ENCODE measurements at regions not wholly inside any gene's neighbourhood (a gene's known extent, or its start where the extent isn't known, plus 50 kb on each side); places are given as distances from the start of the nearest gene placed in this dataset.

- H2AK5ac ChIP-seq (ENCODE audit: low read depth, low read length): no peak overlapping the region
- no peak for DNase-seq (ENCODE audit: low read depth in 1 of 2, low spot score in 2 of 2)
- no peak overlapping the region for H3K4ac ChIP-seq (replicated peaks; ENCODE audit: insufficient read length, low read depth, low read length)
- H3K4me3 ChIP-seq (ENCODE audit: extremely low read depth in 1 of 4, insufficient read depth in 2 of 4, low read depth in 3 of 4, low read length in 4 of 4): no peak overlapping the region
- no peak overlapping the region for H2BK5ac ChIP-seq (ENCODE audit: low read depth, low read length)
- H3K79me2 ChIP-seq (ENCODE audit: control insufficient read depth in 1 of 2, insufficient read depth in 2 of 2, low read length in 2 of 2): no peaks in the 10 kb centered on the region
- no peak overlapping the region for H3K9ac ChIP-seq (replicated peaks in 1 of 4; ENCODE audit: extremely low read depth in 1 of 4, low read depth in 3 of 4, low read length in 3 of 4)
- H3K27ac ChIP-seq (ENCODE audit: low read depth, low read length): no peak overlapping the region
- H4K8ac ChIP-seq (ENCODE audit: extremely low read depth, insufficient read depth, low read length): no peak overlapping the region
- no peak overlapping the region for H2AFZ ChIP-seq (ENCODE audit: low read length)
- POLR2A ChIA-PET (ENCODE audit: partially characterized antibody): no interaction called here
- no peak overlapping the region for H3K23ac ChIP-seq (ENCODE audit: insufficient read length)
- no peak overlapping the region for H3K18ac ChIP-seq (ENCODE audit: extremely low read depth, low read length)
- no peak overlapping the region for H4K91ac ChIP-seq (replicated peaks; ENCODE audit: insufficient read length, low read length)
- CTCF ChIA-PET (ENCODE audit: partially characterized antibody): no interaction called here
- no peak for TF ChIP-seq USF2 (IDR thresholded peaks at IDR 0.05; ENCODE audit: low read length)
- no peak for TF ChIP-seq GTF2F1 (IDR thresholded peaks at IDR 0.05; ENCODE audit: borderline replicate concordance, low read depth, low read length)
- TF ChIP-seq CBX5 (IDR thresholded peaks at IDR 0.05; ENCODE audit: low read depth, low read length): no peak
- TF ChIP-seq ZNF274 (IDR thresholded peaks at IDR 0.05; ENCODE audit: borderline replicate concordance, extremely low read depth, low read length): no peak
- TF ChIP-seq JUND (IDR thresholded peaks at IDR 0.05; ENCODE audit: low read length): no peak
- TF ChIP-seq E2F6 (IDR thresholded peaks at IDR 0.05): no peak
- no peak for TF ChIP-seq SAP30 (IDR thresholded peaks at IDR 0.05; ENCODE audit: insufficient read depth, insufficient replicate concordance, low read length)
- no peak for TF ChIP-seq TAF7 (optimal IDR thresholded peaks at IDR 0.05; ENCODE audit: borderline replicate concordance, low read depth, low read length)
- no peak for TF ChIP-seq HDAC6 (IDR thresholded peaks at IDR 0.05; ENCODE audit: low read depth, low read length)
- no peaks in the 10 kb centered on the region for H3K4me1 ChIP-seq (replicated peaks in 1 of 4; ENCODE audit: control insufficient read depth in 3 of 4, insufficient read depth in 4 of 4, low read length in 3 of 4)
- H3K23me2 ChIP-seq (ENCODE audit: low read depth, low read length): no peaks in the 10 kb centered on the region
- H2BK12ac ChIP-seq (ENCODE audit: low read depth, low read length): no peak overlapping the region
- H3K27me3 ChIP-seq (replicated peaks in 1 of 4; ENCODE audit: control insufficient read depth in 3 of 4, extremely low read depth in 1 of 4, insufficient read depth in 3 of 4, low read length in 3 of 4): no peaks in the 10 kb centered on the region
- H4K20me1 ChIP-seq (replicated peaks in 1 of 2; ENCODE audit: control insufficient read depth in 1 of 2, insufficient read depth in 2 of 2, low read length in 2 of 2): no peaks in the 10 kb centered on the region
- no peak overlapping the region for H3K56ac ChIP-seq (replicated peaks; ENCODE audit: insufficient read length, low read depth, low read length)
- H2BK20ac ChIP-seq (ENCODE audit: low read length): no peak overlapping the region
- FAIRE-seq: no peak
- H4K5ac ChIP-seq (ENCODE audit: insufficient read length, low read depth, low read length): no peak overlapping the region
- H3K4me2 ChIP-seq (ENCODE audit: insufficient read depth in 1 of 2, low read depth in 2 of 2, low read length in 2 of 2): no peak overlapping the region
- no peaks in the 10 kb centered on the region for H3K79me1 ChIP-seq (ENCODE audit: low read depth, low read length)
- WGBS, 2 experiments (ENCODE audit: extremely low coverage in 1 of 2, insufficient coverage in 1 of 2, insufficient read length in 1 of 2, insufficient replicate concordance in 2 of 2, low coverage in 1 of 2, low lambda C conversion rate in 2 of 2, missing lambda C conversion rate in 1 of 2): 86% methylated on average over 2 of the region's 2 CpGs; no CpG with 5 or more reads in 1 of the 2 experiments
- H3K36me3 ChIP-seq (ENCODE audit: control insufficient read depth in 2 of 4, insufficient read depth in 4 of 4, low read length in 3 of 4): no peaks in the 10 kb centered on the region
- H2BK15ac ChIP-seq (ENCODE audit: low read length): no peak overlapping the region
- H2BK120ac ChIP-seq (replicated peaks; ENCODE audit: low read depth, low read length): no peak overlapping the region
- no peak overlapping the region for H3K14ac ChIP-seq (ENCODE audit: insufficient read length)
- no peaks in the 10 kb centered on the region; a peak in 1 of 4 replicates for H3K9me3 ChIP-seq (ENCODE audit: insufficient read depth in 2 of 2, low read depth in 1 of 2, low read length in 1 of 2)
Measured at GRCh38 chr10:109665321-109665720, 258.0 kb downstream of the XPNPEP1 start.
